Bronchial epithelial cell (primary cell): ENCODE measurements at regions not wholly inside any gene's neighbourhood (a gene's known extent, or its start where the extent isn't known, plus 50 kb on each side); places are given as distances from the start of the nearest gene placed in this dataset.

Experiments
- DNase-seq: peaks from one replicate; pipeline ENCODE4 v3.0.0-alpha.2; 2010; ENCODE audit warnings: low read depth
- FAIRE-seq: peaks from 2 replicates; lab custom pipeline; 2011; peaks lifted over from hg19 to GRCh38; lab: Jason Lieb, UNC
- H3K27me3 ChIP-seq: 2 replicates; pipeline ENCODE4 v1.5.1; 2011; ENCODE audit warnings: low read length; ENCODE audit not compliant: control insufficient read depth, insufficient read depth
- H3K36me3 ChIP-seq: 2 replicates; pipeline ENCODE4 v1.5.1; 2011; ENCODE audit warnings: low read length; ENCODE audit not compliant: control insufficient read depth, insufficient read depth
- H3K4me3 ChIP-seq: 2 replicates; pipeline ENCODE4 v1.5.1; 2011; ENCODE audit warnings: mild to moderate bottlenecking, low read depth, low read length, control low read depth
- TF ChIP-seq, protein P1 (sequence below): IDR thresholded peaks from 2 replicates; pipeline ENCODE4 v1.5.1; 2011; ENCODE audit warnings: mild to moderate bottlenecking, moderate library complexity, low read length, control low read depth, inconsistent platforms; ENCODE audit not compliant: insufficient read depth, severe bottlenecking

DNA sequence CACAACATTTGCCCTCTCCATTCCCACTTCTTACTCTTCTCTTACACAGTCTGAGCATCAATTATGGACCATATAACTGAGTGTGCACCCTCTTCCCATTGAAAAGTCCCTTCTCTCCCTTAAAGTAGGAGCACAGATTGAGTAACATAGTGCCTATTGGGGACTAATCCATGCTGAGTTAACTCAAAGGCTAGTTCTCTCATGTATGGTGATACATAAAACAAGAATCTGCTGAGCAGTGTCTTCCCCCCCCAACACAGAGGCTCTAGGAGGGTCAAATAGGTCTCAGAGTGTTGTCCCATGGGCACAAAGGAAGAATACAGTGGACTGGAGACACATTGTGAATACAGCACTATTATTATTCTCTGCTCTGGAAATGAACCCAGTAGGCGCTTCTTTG is 274.6 kb upstream of the BOD1L1 start:
- no peak for FAIRE-seq
- DNase-seq = peak; percentile 81
- TF ChIP-seq, protein P1, sequence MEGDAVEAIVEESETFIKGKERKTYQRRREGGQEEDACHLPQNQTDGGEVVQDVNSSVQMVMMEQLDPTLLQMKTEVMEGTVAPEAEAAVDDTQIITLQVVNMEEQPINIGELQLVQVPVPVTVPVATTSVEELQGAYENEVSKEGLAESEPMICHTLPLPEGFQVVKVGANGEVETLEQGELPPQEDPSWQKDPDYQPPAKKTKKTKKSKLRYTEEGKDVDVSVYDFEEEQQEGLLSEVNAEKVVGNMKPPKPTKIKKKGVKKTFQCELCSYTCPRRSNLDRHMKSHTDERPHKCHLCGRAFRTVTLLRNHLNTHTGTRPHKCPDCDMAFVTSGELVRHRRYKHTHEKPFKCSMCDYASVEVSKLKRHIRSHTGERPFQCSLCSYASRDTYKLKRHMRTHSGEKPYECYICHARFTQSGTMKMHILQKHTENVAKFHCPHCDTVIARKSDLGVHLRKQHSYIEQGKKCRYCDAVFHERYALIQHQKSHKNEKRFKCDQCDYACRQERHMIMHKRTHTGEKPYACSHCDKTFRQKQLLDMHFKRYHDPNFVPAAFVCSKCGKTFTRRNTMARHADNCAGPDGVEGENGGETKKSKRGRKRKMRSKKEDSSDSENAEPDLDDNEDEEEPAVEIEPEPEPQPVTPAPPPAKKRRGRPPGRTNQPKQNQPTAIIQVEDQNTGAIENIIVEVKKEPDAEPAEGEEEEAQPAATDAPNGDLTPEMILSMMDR = no peak
- Histone ChIP-seq H3K36me3 (no peaks in the 10 kb centered on the region), H3K4me3 (no peak overlapping the region), H3K27me3 (no peaks in the 10 kb centered on the region)

DNA sequence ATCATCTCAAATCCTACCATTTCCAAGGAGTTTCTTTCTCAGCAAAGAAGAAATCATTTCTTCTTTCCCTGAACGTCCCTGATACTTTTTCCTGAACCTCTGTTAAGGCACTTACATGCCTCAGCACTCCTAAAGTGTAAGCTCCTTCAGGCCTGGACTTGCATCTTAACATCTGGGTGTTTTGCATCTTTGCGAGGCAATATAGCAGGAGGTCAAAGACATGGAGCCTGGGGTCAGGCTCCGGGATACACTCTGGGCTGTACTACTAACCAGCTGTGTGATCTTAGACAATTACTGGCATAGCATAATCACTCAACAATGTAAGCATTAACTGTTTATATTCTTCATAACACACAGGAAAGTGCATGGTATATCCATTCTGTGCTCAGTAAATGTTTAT is 275.5 kb upstream of the BOD1L1 start:
- TF ChIP-seq, protein P1 = no peak
- no peaks in the 10 kb centered on the region for H3K36me3 ChIP-seq
- peak; percentile 40 for FAIRE-seq

GRCh38 chr4:13903901-13904300 is 276.4 kb upstream of the BOD1L1 start:
- TF ChIP-seq, protein P1 = no peak
- no peak overlapping the region for H3K4me3 ChIP-seq
- H3K27me3 ChIP-seq = no peaks in the 10 kb centered on the region
- DNase-seq = no peak
- no peak for FAIRE-seq
- no peaks in the 10 kb centered on the region for H3K36me3 ChIP-seq

More for the DNA sequence above, 275.5 kb upstream of the BOD1L1 start:
- DNase-seq = peak; percentile 68
- H3K4me3 ChIP-seq = no peak overlapping the region
- H3K27me3 ChIP-seq = no peaks in the 10 kb centered on the region

GRCh38 chr4:13905543-13905942 is 278.0 kb upstream of the BOD1L1 start:
- TF ChIP-seq, protein P1 = no peak
- FAIRE-seq (peak; percentile 66), DNase-seq (peak; percentile 72)
- Histone ChIP-seq H3K36me3 (no peaks in the 10 kb centered on the region), H3K27me3 (no peaks in the 10 kb centered on the region), H3K4me3 (no peak overlapping the region)

- no peak overlapping the region for H3K4me3 ChIP-seq
- DNase-seq (no peak), FAIRE-seq (no peak)
- H3K27me3 ChIP-seq = no peaks in the 10 kb centered on the region
- H3K36me3 ChIP-seq = no peaks in the 10 kb centered on the region
- TF ChIP-seq, protein P1 = no peak
These were observed 279.2 kb upstream of the BOD1L1 start for GRCh38 chr4:13906727-13907126.

GRCh38 chr4:13907255-13907751 is 279.8 kb upstream of the BOD1L1 start:
- H3K4me3 ChIP-seq = no peak overlapping the region
- DNase-seq = peak; percentile 98
- peak; percentile 92 for FAIRE-seq
- TF ChIP-seq, protein P1 = no peak
- H3K27me3 ChIP-seq = no peaks in the 10 kb centered on the region
- H3K36me3 ChIP-seq = no peaks in the 10 kb centered on the region
